Suppressor macrophage (primary cell): ENCODE measurements at regions not wholly inside any gene's neighbourhood (a gene's known extent, or its start where the extent isn't known, plus 50 kb on each side); places are given as distances from the start of the nearest gene placed in this dataset.

Source experiments
- DNase-seq, 4 experiments: peaks; one replicate each; pipeline ENCODE4 v3.0.0-alpha.2; 2020 to 2022

GRCh38 chr18:46296656-46297055 is 192.5 kb downstream of the HAUS1 start:
- no peak for DNase-seq

- DNase-seq: no peak
Measured at GRCh38 chr18:46297124-46297523, 192.9 kb downstream of the HAUS1 start.

- no peak for DNase-seq
Measured at GRCh38 chr18:46297621-46298020, 193.4 kb downstream of the HAUS1 start.

GRCh38 chr18:46298511-46298910 is 194.3 kb downstream of the HAUS1 start:
- no peak for DNase-seq

- no peak for DNase-seq
Measured at GRCh38 chr18:46299465-46300008, 195.4 kb downstream of the HAUS1 start.

GRCh38 chr18:46301081-46301480 is 196.9 kb downstream of the HAUS1 start:
- DNase-seq: no peak

GRCh38 chr18:46301571-46301970 is 197.4 kb downstream of the HAUS1 start:
- no peak for DNase-seq

- no peak for DNase-seq
Measured at GRCh38 chr18:46302528-46303485, 198.6 kb downstream of the HAUS1 start.

GRCh38 chr18:46310258-46310657 is 206.1 kb downstream of the HAUS1 start:
- DNase-seq: no peak

- DNase-seq: no peak
Measured at GRCh38 chr18:46310675-46311345, 206.6 kb downstream of the HAUS1 start.

- DNase-seq: no peak
Measured at GRCh38 chr18:46311491-46311890, 207.3 kb downstream of the HAUS1 start.

GRCh38 chr18:46312221-46312620 is 208.0 kb downstream of the HAUS1 start:
- DNase-seq: no peak

GRCh38 chr18:46313521-46313920 is 209.3 kb downstream of the HAUS1 start:
- no peak for DNase-seq

- no peak for DNase-seq
Measured at GRCh38 chr18:46314011-46314410, 209.8 kb downstream of the HAUS1 start.

GRCh38 chr18:46315161-46315560 is 211.0 kb downstream of the HAUS1 start:
- no peak for DNase-seq

GRCh38 chr18:46318356-46318755 is 214.2 kb downstream of the HAUS1 start:
- no peak for DNase-seq

GRCh38 chr18:46319783-46320182 is 215.6 kb downstream of the HAUS1 start:
- DNase-seq: no peak

- DNase-seq: no peak
Measured at GRCh38 chr18:46320297-46320696, 216.1 kb downstream of the HAUS1 start.

GRCh38 chr18:46320928-46321711 is 216.9 kb downstream of the HAUS1 start:
- DNase-seq: no peak

- DNase-seq: no peak
Measured at GRCh38 chr18:46321955-46322354, 217.8 kb downstream of the HAUS1 start.

- no peak for DNase-seq
Measured at GRCh38 chr18:46322411-46322891, 218.3 kb downstream of the HAUS1 start.

- DNase-seq: no peak
Measured at GRCh38 chr18:46322941-46323340, 218.8 kb downstream of the HAUS1 start.
